HG03280 (cell line): ENCODE measurements at regions not wholly inside any gene's neighbourhood (a gene's known extent, or its start where the extent isn't known, plus 50 kb on each side); places are given as distances from the start of the nearest gene placed in this dataset.

Experiments
- ATAC-seq: cut with Tn5 transposase; IDR thresholded peaks from one replicate; pipeline ENCODE4 v1.9.1; 2021; ENCODE audit warnings: mild to moderate bottlenecking, moderate library complexity; ENCODE audit not compliant: unreplicated experiment

DNA sequence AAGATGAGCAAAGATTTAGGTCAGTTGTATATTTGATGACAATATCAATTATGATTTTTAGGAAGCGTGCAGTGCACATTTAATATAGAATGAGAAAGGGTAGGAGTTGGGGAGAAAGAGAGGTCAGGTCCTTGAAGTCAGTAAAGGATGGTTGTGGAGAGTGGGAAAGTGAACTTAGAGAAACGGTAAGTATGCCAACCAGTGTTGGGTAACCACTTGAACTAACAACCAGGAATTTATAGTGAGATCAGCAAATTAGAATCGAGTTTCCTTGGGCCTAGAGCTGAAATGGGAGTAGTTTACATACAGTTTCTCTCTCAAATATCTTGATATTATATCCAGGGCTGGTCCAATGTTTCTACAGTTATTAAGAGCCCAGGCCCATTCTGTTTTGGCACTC is 188.5 kb upstream of the RBMS3 start:
- ATAC-seq: no peak

- ATAC-seq: no peak
Measured at GRCh38 chr3:29099296-29099695, 181.6 kb upstream of the RBMS3 start.

DNA sequence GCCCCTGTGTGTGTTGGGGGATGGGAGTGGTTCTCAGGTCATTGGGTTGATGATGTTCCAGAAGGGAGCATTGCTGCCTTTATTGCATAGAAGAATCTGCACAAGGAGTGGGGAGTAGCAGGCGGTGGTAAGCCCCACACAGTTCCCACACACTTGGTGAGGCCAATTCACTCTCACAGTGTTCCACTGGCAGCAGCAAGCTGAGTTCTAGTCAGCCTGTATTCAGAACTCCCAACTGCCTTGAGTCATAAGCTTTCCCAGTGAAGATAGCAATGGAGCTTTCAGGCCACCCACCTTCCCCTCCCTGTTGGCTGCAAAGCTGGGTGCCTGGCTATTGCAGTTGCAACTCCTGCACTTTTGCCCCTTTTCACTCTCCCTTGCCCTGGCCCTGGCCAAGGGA is 181.1 kb upstream of the RBMS3 start:
- ATAC-seq: no peak

DNA sequence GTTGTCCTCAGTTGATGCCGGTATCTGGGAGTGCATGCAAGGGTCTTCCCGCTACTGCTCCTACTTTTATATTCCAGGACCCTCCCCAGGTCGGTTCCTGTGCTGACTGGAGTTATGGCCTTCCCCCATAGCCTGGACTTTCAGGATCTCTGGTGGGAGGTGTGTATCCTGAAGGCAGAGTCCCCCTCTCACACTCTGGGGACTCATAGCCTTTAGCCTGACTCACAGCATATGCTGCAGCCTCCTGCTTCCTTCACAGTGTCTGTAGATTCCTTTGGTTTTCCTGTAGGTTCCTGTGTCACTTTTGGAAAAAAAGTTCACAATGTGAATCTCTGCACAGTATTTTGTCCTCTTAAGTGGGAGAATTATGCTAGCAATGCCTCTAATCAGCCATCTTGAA is 180.6 kb upstream of the RBMS3 start:
- ATAC-seq: no peak

GRCh38 chr3:29128001-29128400 is 152.9 kb upstream of the RBMS3 start:
- ATAC-seq: no peak

- ATAC-seq: no peak
Measured at GRCh38 chr3:29137601-29138000, 143.3 kb upstream of the RBMS3 start.

GRCh38 chr3:29138171-29138570 is 142.7 kb upstream of the RBMS3 start:
- no peak for ATAC-seq

- ATAC-seq: no peak
Measured at GRCh38 chr3:29140666-29141065, 140.2 kb upstream of the RBMS3 start.

DNA sequence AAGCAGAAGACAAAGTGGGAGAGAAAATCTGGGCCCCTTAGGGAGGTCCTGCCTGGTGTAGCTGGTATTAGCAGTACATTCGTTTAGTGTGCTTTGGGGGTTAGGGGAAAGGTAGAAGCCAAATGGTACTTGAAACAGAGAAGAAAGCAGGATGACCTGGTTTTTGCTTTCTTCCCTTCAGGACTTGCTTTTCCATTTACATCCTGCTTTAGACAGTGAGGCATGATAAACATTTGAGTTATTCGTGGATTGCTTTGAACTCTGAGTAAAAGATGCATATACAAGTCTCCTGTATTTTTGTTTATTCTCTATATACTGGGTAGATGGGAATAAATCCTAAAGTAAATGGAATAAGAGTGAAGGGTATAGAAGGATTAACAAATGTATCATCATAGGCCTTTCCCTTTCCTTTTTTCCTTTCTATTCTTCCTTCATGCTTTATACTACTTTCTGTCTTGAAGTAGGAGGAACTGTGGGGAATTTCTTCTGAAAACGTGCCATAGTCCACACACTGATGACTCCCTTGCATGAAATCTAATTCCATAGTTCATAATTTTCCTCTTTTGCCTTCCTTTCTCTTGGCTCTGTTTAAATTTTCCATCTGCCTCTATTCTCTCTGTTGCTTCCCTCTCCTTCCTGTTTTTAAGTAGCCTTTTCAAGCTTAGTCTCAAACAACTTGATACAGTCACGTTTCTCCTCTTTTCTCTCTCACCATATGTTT is 139.5 kb upstream of the RBMS3 start:
- ATAC-seq: no peak

DNA sequence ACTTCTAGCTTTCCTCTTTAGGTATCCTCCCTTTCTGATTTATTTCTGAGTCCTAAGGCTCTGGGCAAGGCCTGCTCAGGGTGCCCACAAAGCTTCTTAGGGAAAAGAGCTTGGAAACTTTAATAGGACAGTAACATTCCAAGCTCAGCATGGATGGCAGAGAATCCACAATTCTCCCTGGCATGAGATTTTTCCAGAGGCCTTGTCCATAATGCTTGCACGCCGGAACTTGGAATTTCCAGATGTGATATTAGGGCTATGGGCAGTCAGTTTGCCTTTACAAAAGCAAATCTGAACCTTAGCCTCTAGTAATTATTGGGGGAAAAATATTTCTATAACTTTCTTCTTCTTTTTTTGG is 139.0 kb upstream of the RBMS3 start:
- ATAC-seq: no peak

DNA sequence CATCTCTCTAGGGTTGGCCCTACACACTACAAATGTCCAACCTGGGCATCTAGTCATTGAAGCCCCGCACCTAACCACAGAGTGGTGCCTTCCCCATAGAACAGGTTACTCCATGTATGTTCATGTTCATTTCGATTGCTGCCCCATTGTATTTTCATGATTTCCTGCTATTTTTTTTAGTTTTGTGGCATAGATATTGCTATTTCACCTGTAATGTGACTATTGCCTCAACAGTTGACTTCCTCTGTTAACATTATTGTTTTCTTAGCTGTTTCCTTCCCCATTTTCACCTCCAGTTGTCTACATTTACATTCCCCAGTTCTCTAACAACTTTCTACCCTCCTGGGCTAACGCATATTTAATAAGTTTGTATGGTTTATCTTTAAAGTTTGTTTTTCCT is 137.7 kb upstream of the RBMS3 start:
- no peak for ATAC-seq

- no peak for ATAC-seq
Measured at GRCh38 chr3:29144361-29144760, 136.5 kb upstream of the RBMS3 start.

- ATAC-seq: no peak
Measured at GRCh38 chr3:29144807-29145206, 136.1 kb upstream of the RBMS3 start.

- no peak for ATAC-seq
Measured at GRCh38 chr3:29145360-29145759, 135.5 kb upstream of the RBMS3 start.

GRCh38 chr3:29152379-29152778 is 128.5 kb upstream of the RBMS3 start:
- no peak for ATAC-seq

DNA sequence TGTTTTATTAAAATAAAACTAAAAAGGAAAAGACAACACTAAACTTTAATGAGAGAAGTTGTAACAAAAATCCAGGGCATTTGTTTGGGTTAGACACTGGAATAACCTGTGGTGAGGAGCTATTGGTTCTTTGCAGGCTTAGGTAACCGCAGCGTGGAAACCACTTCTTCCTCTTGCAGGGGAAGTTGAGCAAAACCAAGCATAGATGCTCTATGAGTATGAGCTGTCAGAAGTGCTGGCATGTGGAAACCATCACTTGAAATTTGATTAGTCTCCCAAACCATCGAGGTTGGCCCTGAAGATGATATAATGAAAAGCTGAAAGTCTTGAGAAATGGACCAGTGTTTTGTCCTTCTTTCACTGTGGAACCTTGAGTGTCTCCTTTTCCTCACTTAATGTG is 127.1 kb upstream of the RBMS3 start:
- ATAC-seq: no peak

DNA sequence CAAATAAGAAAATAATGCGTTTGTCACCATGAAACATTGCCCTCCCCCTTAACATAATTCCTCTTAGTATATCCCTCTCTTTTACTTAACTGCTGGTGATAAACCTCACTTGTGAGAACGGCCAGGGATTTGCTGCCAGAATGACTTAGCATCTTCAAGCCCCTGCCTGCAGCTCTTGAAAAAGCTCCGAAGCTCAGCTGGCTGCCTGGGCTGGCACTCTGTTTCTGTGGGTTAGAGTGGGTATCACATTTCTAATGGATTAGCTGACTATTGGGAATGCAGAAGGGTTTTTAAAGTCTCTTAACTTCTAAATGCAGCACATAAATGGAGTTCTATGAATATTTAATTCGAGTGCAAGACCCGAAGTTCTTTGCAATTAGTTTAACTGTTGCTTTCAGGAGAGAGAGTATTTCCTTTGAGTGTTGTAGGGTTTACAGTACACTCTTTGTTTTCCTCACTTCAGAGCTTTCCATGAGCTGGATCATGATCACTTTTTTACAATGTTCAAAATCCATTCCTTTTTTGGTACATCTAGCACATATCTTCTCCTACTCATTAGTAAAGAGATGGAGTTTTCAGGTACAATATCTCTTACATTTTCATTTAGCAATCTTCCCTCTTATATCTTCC is 124.7 kb upstream of the RBMS3 start:
- ATAC-seq: no peak

DNA sequence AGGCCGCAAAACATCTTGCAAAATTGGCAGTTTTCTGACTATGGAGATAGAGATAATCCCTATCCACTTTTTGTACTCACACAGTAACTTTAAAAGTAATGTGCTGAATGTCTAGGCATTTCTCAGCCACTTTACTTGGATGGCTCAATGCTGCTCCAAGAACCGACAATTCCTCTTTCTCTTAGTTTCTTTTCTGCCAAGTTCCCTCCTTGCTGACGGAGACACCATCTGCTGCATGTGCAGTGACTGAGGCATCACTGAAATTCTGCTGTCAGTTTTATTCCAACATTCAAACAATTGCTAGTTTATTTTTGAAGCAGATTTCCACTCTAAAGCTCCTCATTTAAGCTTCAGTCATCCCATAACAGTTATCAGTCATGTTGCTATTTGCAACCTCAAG is 116.0 kb upstream of the RBMS3 start:
- ATAC-seq: no peak

DNA sequence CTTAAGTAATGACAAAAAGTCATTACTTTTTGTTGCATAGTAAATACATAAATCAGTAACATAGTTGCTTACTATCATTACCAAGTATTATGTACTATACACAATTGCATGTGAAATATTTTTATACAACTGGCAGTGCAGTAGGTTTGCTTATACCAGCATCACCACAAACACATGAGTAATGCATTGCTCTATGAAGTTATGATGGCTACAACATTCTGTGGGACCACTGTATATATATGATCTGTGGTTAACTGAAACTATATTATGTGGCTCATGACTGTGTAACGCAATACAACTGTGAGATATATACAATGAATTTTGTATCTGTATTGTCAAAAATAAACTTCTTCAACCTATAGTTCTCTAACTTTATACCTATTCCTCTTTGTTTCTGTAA is 113.7 kb upstream of the RBMS3 start:
- no peak for ATAC-seq

DNA sequence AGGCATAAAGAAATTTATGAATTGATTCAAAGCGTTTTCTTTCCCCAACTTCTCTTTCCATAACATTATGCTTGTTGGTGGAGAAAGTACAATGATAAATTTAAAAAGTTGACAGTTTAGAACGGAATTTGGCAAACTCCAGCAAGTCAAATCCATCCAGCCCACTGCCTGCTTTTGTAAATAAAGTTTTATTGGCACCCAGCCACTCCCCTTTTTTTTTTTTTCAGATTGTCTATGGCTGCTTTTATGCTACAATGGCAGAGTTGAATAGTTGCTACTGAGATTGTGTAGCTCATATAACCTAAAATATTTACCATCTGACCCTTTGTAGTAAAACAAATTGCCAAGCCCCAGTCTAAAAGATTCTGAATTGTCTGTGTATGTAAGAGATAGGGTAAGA is 112.8 kb upstream of the RBMS3 start:
- ATAC-seq: no peak

DNA sequence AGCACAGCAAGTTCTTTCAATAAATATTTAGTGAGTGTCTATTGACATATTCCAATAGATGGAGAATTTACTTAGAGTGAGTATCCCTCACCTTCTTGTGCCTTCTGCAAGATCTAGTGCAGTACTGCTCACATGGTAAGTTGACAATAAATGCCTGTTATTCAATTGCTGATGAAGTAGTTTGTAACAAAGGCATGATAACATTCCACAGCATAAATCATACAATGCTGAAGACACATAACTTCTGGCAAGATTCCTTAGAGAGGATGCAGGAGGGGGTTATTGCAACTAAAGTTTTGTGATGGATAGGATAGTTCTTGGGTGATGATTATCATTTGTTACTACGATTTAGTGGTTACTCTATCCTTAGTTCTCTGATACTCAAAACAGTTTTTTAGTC is 112.2 kb upstream of the RBMS3 start:
- ATAC-seq: no peak

- ATAC-seq: no peak
Measured at GRCh38 chr3:29169451-29169850, 111.4 kb upstream of the RBMS3 start.
